GM12891 (cell line): ENCODE measurements at regions not wholly inside any gene's neighbourhood (a gene's known extent, or its start where the extent isn't known, plus 50 kb on each side); places are given as distances from the start of the nearest gene placed in this dataset.

Experiments used
- POLR2AphosphoS5 ChIP-seq: IDR thresholded peaks from 2 replicates; pipeline ENCODE4 v1.6.1; 2011; ENCODE audit warnings: low read depth, low read length, control low read depth
- TAF1 ChIP-seq: IDR thresholded peaks from 2 replicates; pipeline ENCODE4 v1.6.1; 2011; ENCODE audit warnings: low read depth, low read length, control low read depth

- TF ChIP-seq TAF1 (no peak), POLR2AphosphoS5 (no peak)
Measured at GRCh38 chr16:35258381-35258780, 1799.0 kb downstream of the TP53TG3F start.
